GM18868 (cell line): ENCODE measurements at regions not wholly inside any gene's neighbourhood (a gene's known extent, or its start where the extent isn't known, plus 50 kb on each side); places are given as distances from the start of the nearest gene placed in this dataset.

Source experiments
- ATAC-seq: cut with Tn5 transposase; IDR thresholded peaks from one replicate; pipeline ENCODE4 v1.9.1; 2021; ENCODE audit warnings: mild to moderate bottlenecking, moderate library complexity; ENCODE audit not compliant: unreplicated experiment

DNA sequence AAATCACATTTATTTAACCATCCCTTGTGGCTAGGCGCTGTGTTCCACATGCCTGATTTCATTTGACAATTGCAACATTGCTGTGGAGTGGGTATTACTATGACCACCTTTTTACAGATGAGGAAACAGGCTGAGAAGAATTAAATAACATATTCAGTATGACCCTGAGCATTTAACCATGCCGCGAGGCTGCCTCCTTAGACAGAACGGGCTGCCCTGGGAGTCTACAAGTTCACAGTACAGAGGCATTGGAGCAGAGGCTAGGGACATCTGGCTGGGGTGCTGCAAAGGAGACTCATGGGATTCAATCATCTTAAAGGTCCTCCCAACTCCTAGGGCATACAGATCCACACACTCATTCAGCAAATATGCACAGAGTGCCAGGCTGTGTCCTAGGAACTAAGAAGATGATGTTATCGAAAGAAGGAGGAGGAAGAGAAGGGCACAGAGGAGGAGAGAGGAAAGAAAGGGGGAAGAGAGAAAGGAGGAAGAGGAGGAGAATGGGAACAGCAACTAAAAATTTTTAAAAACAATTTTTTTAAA, 164.7 kb upstream of the CCND2 start:
- ATAC-seq, result no peak

- no peak for ATAC-seq
Measured at GRCh38 chr12:4107911-4108697, 165.5 kb upstream of the CCND2 start.

GRCh38 chr12:4107436-4107878, 166.1 kb upstream of the CCND2 start:
- ATAC-seq, result peak; percentile 89

GRCh38 chr12:4106621-4107020, 166.9 kb upstream of the CCND2 start:
- no peak for ATAC-seq

GRCh38 chr12:4104722-4105244, 168.8 kb upstream of the CCND2 start:
- no peak for ATAC-seq

GRCh38 chr12:4099276-4099675, 174.3 kb upstream of the CCND2 start:
- no peak for ATAC-seq

DNA sequence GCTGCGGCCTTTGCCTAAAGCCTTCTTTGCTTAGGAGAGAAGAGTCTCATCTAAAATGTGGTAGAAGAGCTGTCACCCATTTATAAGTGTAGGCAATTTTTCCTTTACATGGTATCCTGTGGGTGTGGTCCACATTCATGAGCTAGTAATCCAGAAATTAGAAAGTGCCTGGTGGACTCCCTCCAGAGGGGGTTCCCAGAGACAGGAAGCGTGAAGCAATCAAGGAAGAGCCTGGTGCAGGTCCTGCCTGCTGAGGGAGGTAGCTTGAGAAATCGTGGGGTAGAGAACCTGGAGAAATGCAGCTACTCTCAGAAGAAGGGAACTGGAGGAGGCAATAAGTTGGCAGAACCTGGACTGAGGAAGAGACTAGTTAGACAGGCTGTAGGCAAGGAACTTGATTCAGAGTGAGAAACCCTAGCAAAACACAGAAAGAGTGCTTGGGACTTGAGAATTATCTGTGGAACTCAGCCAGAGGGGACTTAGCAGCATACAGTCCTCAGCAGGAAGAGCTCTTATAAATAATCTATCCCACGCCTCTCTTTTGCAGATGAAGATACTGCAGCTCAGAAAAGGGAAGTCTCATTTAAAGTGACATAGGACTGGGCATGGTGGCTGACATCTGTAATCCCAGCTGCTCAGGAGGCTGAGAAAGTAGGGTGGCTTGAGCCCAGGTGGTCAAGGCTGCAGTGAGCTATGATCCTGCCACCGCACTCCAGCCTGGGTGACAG, 182.4 kb upstream of the CCND2 start:
- ATAC-seq, result no peak

DNA sequence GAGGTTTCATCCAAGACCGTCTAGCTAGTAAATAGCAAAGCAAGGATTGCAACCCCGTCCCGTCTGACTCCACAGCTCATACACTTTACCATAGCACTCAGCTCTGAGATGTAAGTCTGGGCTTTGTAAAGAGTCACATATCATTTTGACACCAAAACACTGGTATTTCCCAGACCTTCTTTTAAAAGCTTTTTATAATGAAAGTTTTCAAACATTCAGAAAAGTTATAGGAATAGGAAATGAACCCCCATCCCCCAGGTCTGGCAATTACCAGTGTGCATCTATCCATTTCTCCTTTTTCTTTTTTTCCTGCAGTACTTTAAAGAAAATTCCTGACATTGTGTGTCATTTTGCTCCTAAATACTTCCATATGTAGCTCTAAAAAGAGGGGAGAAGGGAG, 183.6 kb upstream of the CCND2 start:
- ATAC-seq, result no peak

GRCh38 chr12:4089121-4089606, 184.4 kb upstream of the CCND2 start:
- ATAC-seq, result no peak

- no peak for ATAC-seq
Measured at GRCh38 chr12:4088451-4088850, 185.1 kb upstream of the CCND2 start.

- no peak for ATAC-seq
Measured at GRCh38 chr12:4086481-4086880, 187.1 kb upstream of the CCND2 start.

DNA sequence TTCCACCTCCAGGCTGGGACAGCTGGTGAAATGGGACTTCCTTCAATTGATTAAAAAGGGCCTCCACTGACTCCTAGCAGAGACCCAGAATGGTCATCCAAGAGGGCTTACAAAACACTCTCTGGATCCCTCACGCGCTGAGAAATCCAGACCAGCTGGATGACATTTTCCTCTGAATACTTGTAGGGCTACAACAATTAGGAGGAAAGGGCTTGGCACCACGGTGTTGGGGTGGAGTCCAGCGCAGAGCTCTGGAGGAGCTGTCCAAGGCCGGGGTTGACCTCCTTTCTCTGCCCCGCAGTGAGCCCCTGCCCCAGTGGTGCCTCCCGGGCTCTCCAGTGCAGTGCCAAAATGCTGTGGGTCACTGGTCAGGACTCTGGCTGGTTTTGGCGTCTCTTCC, 189.0 kb upstream of the CCND2 start:
- ATAC-seq, result no peak

GRCh38 chr12:4082809-4083403, 190.7 kb upstream of the CCND2 start:
- no peak for ATAC-seq

- no peak for ATAC-seq
Measured at GRCh38 chr12:4080213-4080612, 193.3 kb upstream of the CCND2 start.

GRCh38 chr12:4074129-4074528, 199.4 kb upstream of the CCND2 start:
- ATAC-seq, result no peak

GRCh38 chr12:4069670-4070010, 196.4 kb upstream of the PARP11 start:
- ATAC-seq, result no peak

DNA sequence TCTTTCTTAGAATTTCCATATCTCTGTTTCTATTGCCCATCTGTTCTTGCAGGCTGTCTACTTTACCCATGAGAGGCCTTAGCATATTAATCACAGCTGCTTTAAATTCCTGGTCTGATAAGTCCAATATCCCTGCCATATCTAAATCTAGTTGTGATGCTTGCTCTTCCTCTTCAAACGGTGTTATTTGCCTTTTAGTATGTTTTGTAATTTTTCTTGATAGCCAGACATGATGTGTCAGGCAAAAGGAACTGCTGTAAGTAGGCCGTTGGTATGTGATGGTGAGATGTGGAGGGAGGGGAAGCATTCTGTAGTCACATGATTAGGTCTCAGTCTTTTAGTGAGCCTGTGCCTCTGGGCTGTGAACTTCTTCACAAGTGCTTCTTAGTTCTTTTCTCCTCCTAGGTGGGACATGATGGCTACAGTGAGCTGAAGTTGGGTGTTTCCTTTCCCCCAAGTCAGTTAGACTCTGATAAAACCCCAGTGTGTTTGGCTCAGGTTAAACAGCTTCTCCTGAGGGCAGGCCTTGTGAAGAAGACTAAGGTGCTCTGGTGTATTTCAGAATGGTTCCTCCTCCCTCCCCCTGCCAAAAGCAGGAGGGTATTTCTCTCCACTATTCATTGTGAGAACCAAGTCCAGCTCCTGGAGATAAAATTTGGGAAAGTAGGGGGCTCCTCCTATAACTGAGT, 195.9 kb upstream of the PARP11 start:
- ATAC-seq, result no peak

DNA sequence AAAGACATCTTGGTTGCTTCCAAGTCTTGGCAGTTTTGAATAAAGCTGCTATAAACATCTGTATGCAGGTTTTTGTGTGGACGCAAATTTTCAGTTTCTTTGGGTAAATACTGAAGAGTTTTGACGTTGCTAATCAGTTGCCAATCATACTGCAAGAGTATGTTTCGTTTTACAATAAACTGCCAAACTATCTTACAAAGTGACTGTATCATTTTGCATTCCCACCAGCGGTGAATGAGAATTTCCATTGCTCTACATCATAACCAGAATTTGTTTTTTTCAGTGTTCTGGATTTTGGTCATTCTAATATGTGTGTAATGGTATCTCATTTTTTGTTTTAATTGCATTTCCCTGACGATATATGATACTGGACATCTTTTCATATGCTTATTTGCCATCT, 190.8 kb upstream of the PARP11 start:
- no peak for ATAC-seq

DNA sequence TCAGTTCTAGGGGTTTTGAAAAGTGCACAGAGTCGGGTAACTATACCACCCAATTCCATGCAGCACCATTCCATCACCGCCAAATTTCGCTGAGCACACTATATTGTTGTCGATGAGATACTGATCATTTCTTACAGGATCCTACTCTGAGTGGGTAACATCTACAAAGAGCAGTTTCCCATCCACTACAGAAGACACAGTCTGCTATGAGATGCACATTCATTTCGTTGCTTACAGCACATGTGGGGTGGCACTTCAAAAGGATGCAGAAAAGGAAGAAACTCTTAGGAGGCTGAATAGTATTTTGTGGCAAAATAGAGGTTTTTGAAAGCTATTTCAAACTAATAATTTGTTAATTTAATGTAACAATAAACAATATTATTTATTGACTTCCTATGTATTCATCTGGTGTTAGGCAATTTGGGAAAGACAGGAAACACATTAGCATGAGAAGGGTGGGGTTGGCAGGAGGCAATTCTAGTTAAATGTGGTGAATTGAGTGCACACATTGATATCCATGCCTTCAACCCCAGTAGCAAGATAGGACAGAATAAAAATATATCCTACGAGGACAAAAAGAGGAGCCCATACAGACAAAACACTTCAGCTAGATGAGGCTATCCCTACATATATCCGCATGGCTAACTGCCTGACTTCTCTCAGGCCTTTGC, 186.8 kb upstream of the PARP11 start:
- ATAC-seq, result no peak
